Vagina (tissue), 2 donors: ENCODE measurements at regions not wholly inside any gene's neighbourhood (a gene's known extent, or its start where the extent isn't known, plus 50 kb on each side); places are given as distances from the start of the nearest gene placed in this dataset.
"Not testable (repeated sequence)": the region's sequence is repeated elsewhere in the genome, so short reads cannot be mapped to it uniquely, and the experiment has no call there.

Experiments
- POLR2A ChIP-seq, 2 donors: fragments of 450-650 bp; IDR thresholded peaks; one replicate each; pipeline ENCODE4 v1.6.1; 2017; ENCODE audit warnings: antibody characterized with exemption in 2 of 2, mild to moderate bottlenecking in 2 of 2, moderate library complexity in 2 of 2
- POLR2AphosphoS5 ChIP-seq, 2 donors: sonication (generic); formaldehyde crosslinking; IDR thresholded peaks; one replicate each; pipeline ENCODE4 v1.9.0; 2017; ENCODE audit warnings: antibody characterized with exemption in 2 of 2, mild to moderate bottlenecking in 2 of 2, low read depth in 1 of 2; ENCODE audit not compliant: insufficient read depth in 1 of 2

- not testable (repeated sequence) for TF ChIP-seq POLR2AphosphoS5 (IDR thresholded peaks at IDR 0.05; ENCODE audit: insufficient read depth in 1 of 2, low read depth in 1 of 2); POLR2A (IDR thresholded peaks at IDR 0.05)
Measured at GRCh38 chr1:143796369-143796768, 175.4 kb downstream of the FAM72C start.
